LHCN-M2 (cell line): ENCODE measurements at regions not wholly inside any gene's neighbourhood (a gene's known extent, or its start where the extent isn't known, plus 50 kb on each side); places are given as distances from the start of the nearest gene placed in this dataset.
"Not testable (repeated sequence)": the region's sequence is repeated elsewhere in the genome, so short reads cannot be mapped to it uniquely, and the experiment has no call there.

Source experiments
- DNase-seq: peaks from one replicate; pipeline ENCODE4 v3.0.0-alpha.2; 2012; ENCODE audit warnings: low read depth

GRCh38 chr14:48096897-48097296, 421.5 kb upstream of the MDGA2 start:
- no peak for DNase-seq

GRCh38 chr14:48086516-48086915, 411.1 kb upstream of the MDGA2 start:
- DNase-seq, result no peak

GRCh38 chr14:48075487-48075886, 400.1 kb upstream of the MDGA2 start:
- DNase-seq, result no peak

GRCh38 chr14:48052973-48053372, 377.6 kb upstream of the MDGA2 start:
- no peak for DNase-seq

- DNase-seq, result no peak
Observed at GRCh38 chr14:48035836-48036235, 360.4 kb upstream of the MDGA2 start.

GRCh38 chr14:48027115-48027514, 351.7 kb upstream of the MDGA2 start:
- no peak for DNase-seq

- DNase-seq, result no peak
Observed at GRCh38 chr14:48023881-48024280, 348.5 kb upstream of the MDGA2 start.

GRCh38 chr14:48011484-48011883, 336.1 kb upstream of the MDGA2 start:
- DNase-seq, result not testable (repeated sequence)

GRCh38 chr14:48008646-48009045, 333.2 kb upstream of the MDGA2 start:
- DNase-seq, result no peak

GRCh38 chr14:48005986-48006385, 330.6 kb upstream of the MDGA2 start:
- DNase-seq, result no peak

- no peak for DNase-seq
Observed at GRCh38 chr14:47993883-47994282, 318.5 kb upstream of the MDGA2 start.

- no peak for DNase-seq
Observed at GRCh38 chr14:47988175-47988574, 312.8 kb upstream of the MDGA2 start.

- no peak for DNase-seq
Observed at GRCh38 chr14:47978871-47979270, 303.5 kb upstream of the MDGA2 start.

- DNase-seq, result no peak
Observed at GRCh38 chr14:47976139-47976538, 300.7 kb upstream of the MDGA2 start.

GRCh38 chr14:47966076-47966810, 290.8 kb upstream of the MDGA2 start:
- no peak for DNase-seq

- DNase-seq, result no peak
Observed at GRCh38 chr14:47961634-47962033, 286.2 kb upstream of the MDGA2 start.

GRCh38 chr14:47959740-47960139, 284.3 kb upstream of the MDGA2 start:
- no peak for DNase-seq

GRCh38 chr14:47949006-47949405, 273.6 kb upstream of the MDGA2 start:
- DNase-seq, result no peak

GRCh38 chr14:47935332-47935731, 259.9 kb upstream of the MDGA2 start:
- DNase-seq, result no peak

GRCh38 chr14:47929334-47929733, 253.9 kb upstream of the MDGA2 start:
- no peak for DNase-seq

- DNase-seq, result no peak
Observed at GRCh38 chr14:47921133-47921532, 245.7 kb upstream of the MDGA2 start.

GRCh38 chr14:47919997-47920396, 244.6 kb upstream of the MDGA2 start:
- no peak for DNase-seq

- no peak for DNase-seq
Observed at GRCh38 chr14:47919334-47919846, 244.0 kb upstream of the MDGA2 start.
